Vagina (tissue), 2 donors: ENCODE measurements at regions not wholly inside any gene's neighbourhood (a gene's known extent, or its start where the extent isn't known, plus 50 kb on each side); places are given as distances from the start of the nearest gene placed in this dataset.

ENCODE experiments used
- CTCF ChIP-seq, 3 experiments: fragments of 450-650 bp in 2 of 3; fragments of 200-600 bp in 1 of 3; sonication (generic) in 1 of 3; IDR thresholded peaks; one replicate each; pipeline ENCODE4 v1.5.1; 2017 to 2019; ENCODE audit warnings: antibody characterized with exemption in 3 of 3, mild to moderate bottlenecking in 2 of 3, moderate library complexity in 2 of 3
- POLR2A ChIP-seq, 2 donors: fragments of 450-650 bp; IDR thresholded peaks; one replicate each; pipeline ENCODE4 v1.6.1; 2017; ENCODE audit warnings: antibody characterized with exemption in 2 of 2, mild to moderate bottlenecking in 2 of 2, moderate library complexity in 2 of 2
- POLR2AphosphoS5 ChIP-seq, 2 donors: sonication (generic); formaldehyde crosslinking; IDR thresholded peaks; one replicate each; pipeline ENCODE4 v1.9.0; 2017; ENCODE audit warnings: antibody characterized with exemption in 2 of 2, mild to moderate bottlenecking in 2 of 2, low read depth in 1 of 2; ENCODE audit not compliant: insufficient read depth in 1 of 2

- TF ChIP-seq CTCF (IDR thresholded peaks at IDR 0.05): no peak
- no peak for TF ChIP-seq POLR2A (IDR thresholded peaks at IDR 0.05)
- no peak for TF ChIP-seq POLR2AphosphoS5 (IDR thresholded peaks at IDR 0.05; ENCODE audit: insufficient read depth in 1 of 2, low read depth in 1 of 2)
Measured at GRCh38 chr1:95386371-95386770, 152.4 kb downstream of the RWDD3 start.
